ENCODE measurements at regions not wholly inside any gene's neighbourhood (a gene's known extent, or its start where the extent isn't known, plus 50 kb on each side); places are given as distances from the start of the nearest gene placed in this dataset.
"Not testable (repeated sequence)": the region's sequence is repeated elsewhere in the genome, so short reads cannot be mapped to it uniquely, and the experiment has no call there.

DNA sequence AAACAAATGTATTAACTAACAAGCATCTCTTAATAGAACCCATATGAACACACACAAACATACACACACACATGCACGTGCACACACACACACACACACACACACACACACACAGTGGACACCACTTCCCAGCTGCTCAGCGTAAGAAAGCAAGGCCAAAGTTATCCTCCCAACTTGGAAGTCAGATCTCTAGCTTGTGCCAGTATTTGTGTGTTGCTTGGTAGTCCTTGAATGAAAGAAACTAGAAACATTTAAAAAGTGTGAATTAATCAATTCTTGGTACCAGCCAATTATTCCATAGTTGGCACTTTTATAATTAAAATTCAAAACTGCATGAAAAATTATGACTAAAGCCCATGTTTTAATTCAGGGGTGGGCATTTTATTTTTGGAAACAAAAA is 178.1 kb downstream of the TMEM161B start:
- DNase-seq (ENCODE audit: low read depth): no peak
- Histone ChIP-seq H3K4me3 (ENCODE audit: low read length) (no peak overlapping the region), H3K36me3 (ENCODE audit: control insufficient read depth, insufficient read depth, low read length, severe bottlenecking) (no peaks in the 10 kb centered on the region), H3K9me3 (ENCODE audit: control insufficient read depth, low read length) (no peaks in the 10 kb centered on the region), H3K27me3 (replicated peaks; ENCODE audit: control insufficient read depth, insufficient read depth, low read length) (peaks cover 3% of the 10 kb centered on the region), H3K4me1 (ENCODE audit: control insufficient read depth, insufficient read depth, low read length) (no peaks in the 10 kb centered on the region), H3K9ac (ENCODE audit: low read length) (no peak overlapping the region)

DNA sequence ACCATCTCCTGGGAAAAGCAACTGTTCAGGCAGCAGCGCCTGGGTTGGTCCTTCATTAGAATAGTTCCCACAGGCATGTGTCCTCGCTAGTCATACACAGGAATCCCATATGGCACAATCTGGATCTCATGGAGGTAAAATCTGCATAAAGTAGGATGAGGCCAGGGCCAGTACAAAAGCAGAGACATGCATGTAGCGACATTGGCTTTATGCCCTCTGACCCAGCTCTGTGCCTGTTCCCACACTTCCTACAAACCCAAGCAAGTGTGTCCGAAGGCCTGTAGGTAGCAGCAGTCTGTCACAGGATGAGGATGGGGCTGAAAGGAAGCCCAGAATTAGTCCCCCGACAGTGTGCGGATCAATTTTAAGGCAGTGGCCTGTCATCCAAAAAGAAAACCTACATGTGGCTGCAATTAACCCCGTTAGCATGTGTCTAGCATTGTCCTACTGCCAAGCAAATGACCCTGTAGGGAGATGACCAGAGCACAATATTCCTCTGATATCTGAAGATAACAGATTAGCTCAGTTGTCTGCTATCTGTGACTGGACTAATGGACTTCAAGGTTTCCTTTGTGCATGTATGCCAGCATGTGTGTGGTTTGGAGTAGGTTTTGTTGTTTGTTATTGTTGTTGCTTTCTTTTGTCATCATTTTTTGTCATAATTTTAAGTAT is 178.8 kb downstream of the TMEM161B start:
- Histone ChIP-seq H3K36me3 (ENCODE audit: control insufficient read depth, insufficient read depth, low read length, severe bottlenecking) (no peaks in the 10 kb centered on the region), H3K4me1 (ENCODE audit: control insufficient read depth, insufficient read depth, low read length) (no peaks in the 10 kb centered on the region), H3K27me3 (replicated peaks; ENCODE audit: control insufficient read depth, insufficient read depth, low read length) (peaks cover 3% of the 10 kb centered on the region), H3K9me3 (ENCODE audit: control insufficient read depth, low read length) (no peaks in the 10 kb centered on the region), H3K9ac (ENCODE audit: low read length) (no peak overlapping the region), H3K4me3 (ENCODE audit: low read length) (no peak overlapping the region)
- no peak for DNase-seq (ENCODE audit: low read depth)

DNA sequence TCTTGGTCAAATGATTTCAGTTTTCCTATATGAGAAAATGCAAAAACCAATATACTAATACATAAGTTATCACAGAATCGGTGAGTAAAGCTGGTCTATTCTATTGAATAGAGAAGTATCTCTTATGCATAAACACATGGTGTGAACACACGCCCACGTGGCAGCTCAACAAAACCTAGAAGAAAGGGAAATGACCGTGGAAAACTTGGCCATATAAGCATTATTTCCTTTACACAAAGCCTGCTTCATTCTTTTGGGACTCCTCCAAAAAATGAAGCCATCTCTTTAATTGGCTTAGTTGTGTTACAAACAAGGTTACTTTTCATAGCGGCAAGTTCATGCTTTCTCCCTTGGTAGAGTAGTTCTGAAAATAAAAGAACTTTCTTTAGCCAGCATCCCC is 183.2 kb downstream of the TMEM161B start:
- no peak overlapping the region for H3K9ac ChIP-seq (ENCODE audit: low read length)
- H3K36me3 ChIP-seq (ENCODE audit: control insufficient read depth, insufficient read depth, low read length, severe bottlenecking): no peaks in the 10 kb centered on the region

DNA sequence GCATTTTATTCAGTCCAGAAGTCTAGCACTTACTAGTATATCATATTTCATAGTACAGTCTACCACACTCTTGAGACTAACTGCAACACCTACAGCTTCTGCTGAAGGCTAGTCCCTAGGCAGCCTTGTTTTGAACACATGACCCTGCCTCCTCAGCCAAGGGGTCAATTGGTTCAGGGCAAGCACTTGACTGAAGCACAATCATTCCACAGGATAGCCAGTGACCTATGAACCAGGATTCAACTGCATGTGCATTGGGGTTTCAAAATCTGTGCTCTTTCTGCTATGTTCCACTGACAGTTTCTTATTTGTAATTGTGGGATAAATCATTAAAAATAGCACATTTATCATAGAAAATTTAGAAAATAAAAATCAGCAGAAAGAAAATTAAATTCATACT is 186.8 kb downstream of the TMEM161B start:
- no peak overlapping the region for H3K4me3 ChIP-seq (ENCODE audit: low read length)

More for the DNA sequence above, 183.2 kb downstream of the TMEM161B start:
- Histone ChIP-seq H3K4me3 (ENCODE audit: low read length) (no peak overlapping the region), H3K4me1 (ENCODE audit: control insufficient read depth, insufficient read depth, low read length) (no peaks in the 10 kb centered on the region), H3K27me3 (replicated peaks; ENCODE audit: control insufficient read depth, insufficient read depth, low read length) (no peaks in the 10 kb centered on the region), H3K9me3 (ENCODE audit: control insufficient read depth, low read length) (no peaks in the 10 kb centered on the region)
- DNase-seq (ENCODE audit: low read depth): no peak

DNA sequence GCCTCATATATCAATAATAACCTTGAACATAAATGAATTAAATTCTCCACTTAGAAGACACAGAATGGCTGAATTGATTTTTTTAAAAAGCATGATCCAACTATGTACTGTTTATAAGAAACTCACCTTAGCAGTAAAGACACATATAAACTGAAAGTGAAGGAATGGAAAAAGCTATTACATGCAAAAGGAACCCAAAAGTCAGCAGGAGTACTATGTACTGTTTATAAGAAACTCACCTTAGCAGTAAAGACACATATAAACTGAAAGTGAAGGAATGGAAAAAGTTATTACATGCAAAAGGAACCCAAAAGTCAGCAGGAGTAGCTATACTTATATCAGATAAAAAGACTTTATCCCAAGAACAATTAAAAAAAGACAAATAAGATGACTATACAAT is 204.8 kb downstream of the TMEM161B start:
- peaks cover 7% of the 10 kb centered on the region for H3K9me3 ChIP-seq (ENCODE audit: control insufficient read depth, low read length)
- no peaks in the 10 kb centered on the region for H3K4me1 ChIP-seq (ENCODE audit: control insufficient read depth, insufficient read depth, low read length)
- no peak overlapping the region for H3K4me3 ChIP-seq (ENCODE audit: low read length)
- H3K36me3 ChIP-seq (ENCODE audit: control insufficient read depth, insufficient read depth, low read length, severe bottlenecking): no peaks in the 10 kb centered on the region
- H3K27me3 ChIP-seq (replicated peaks; ENCODE audit: control insufficient read depth, insufficient read depth, low read length): no peaks in the 10 kb centered on the region
- no peak for DNase-seq (ENCODE audit: low read depth)
- no peak overlapping the region for H3K9ac ChIP-seq (ENCODE audit: low read length)

More for the DNA sequence above, 186.8 kb downstream of the TMEM161B start:
- peaks cover 7% of the 10 kb centered on the region for H3K9me3 ChIP-seq (ENCODE audit: control insufficient read depth, low read length)
- H3K9ac ChIP-seq (ENCODE audit: low read length): no peak overlapping the region
- no peak for DNase-seq (ENCODE audit: low read depth)
- no peaks in the 10 kb centered on the region for H3K4me1 ChIP-seq (ENCODE audit: control insufficient read depth, insufficient read depth, low read length)
- no peaks in the 10 kb centered on the region for H3K27me3 ChIP-seq (replicated peaks; ENCODE audit: control insufficient read depth, insufficient read depth, low read length)
- no peaks in the 10 kb centered on the region for H3K36me3 ChIP-seq (ENCODE audit: control insufficient read depth, insufficient read depth, low read length, severe bottlenecking)

DNA sequence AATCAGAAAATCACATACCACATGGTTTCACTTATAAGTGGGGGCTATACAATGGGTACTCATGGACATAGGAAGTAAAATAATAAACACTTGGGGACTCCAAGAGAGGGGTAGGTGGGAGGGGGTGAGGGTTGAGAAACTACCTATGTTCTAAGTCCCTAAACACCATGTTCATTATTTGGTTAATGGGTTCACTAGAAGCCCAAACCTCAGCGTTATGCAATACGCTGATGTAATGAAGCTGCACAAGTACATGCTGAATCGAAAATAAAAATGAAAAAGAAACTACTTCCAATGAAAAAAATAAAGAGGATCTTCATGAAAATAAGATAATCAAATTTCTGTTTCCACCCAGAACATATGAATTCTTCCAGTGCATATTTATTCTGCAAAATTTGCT is 208.5 kb downstream of the TMEM161B start:
- H3K9ac ChIP-seq (ENCODE audit: low read length): no peak overlapping the region
- DNase-seq (ENCODE audit: low read depth): no peak
- H3K4me1 ChIP-seq (ENCODE audit: control insufficient read depth, insufficient read depth, low read length): no peaks in the 10 kb centered on the region
- H3K27me3 ChIP-seq (replicated peaks; ENCODE audit: control insufficient read depth, insufficient read depth, low read length): no peaks in the 10 kb centered on the region
- no peaks in the 10 kb centered on the region for H3K36me3 ChIP-seq (ENCODE audit: control insufficient read depth, insufficient read depth, low read length, severe bottlenecking)
- H3K9me3 ChIP-seq (ENCODE audit: control insufficient read depth, low read length): peaks cover 3% of the 10 kb centered on the region
- H3K4me3 ChIP-seq (ENCODE audit: low read length): no peak overlapping the region

DNA sequence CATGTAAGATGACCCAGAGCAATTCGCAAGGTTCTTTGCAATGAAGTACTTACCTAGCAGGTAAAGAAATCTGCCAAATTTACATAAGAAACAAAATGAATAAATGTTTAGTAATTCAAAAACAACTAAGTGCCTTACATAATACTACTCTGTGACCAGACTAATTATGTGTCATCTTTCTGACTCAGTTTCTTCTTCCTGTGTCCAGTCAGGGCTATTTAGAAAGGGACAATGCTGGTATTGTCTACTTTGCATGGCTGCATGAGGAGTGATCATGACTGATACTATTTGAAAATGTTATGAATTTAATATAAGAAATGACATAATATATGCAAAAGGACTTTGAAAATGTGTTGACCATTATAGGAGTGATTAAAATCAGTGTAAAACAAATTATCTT is 210.0 kb downstream of the TMEM161B start:
- Histone ChIP-seq H3K4me3 (ENCODE audit: low read length) (no peak overlapping the region), H3K9ac (ENCODE audit: low read length) (no peak overlapping the region), H3K9me3 (ENCODE audit: control insufficient read depth, low read length) (peaks cover 2% of the 10 kb centered on the region), H3K36me3 (ENCODE audit: control insufficient read depth, insufficient read depth, low read length, severe bottlenecking) (no peaks in the 10 kb centered on the region), H3K27me3 (replicated peaks; ENCODE audit: control insufficient read depth, insufficient read depth, low read length) (no peaks in the 10 kb centered on the region), H3K4me1 (ENCODE audit: control insufficient read depth, insufficient read depth, low read length) (no peaks in the 10 kb centered on the region)
- DNase-seq (ENCODE audit: low read depth): no peak

DNA sequence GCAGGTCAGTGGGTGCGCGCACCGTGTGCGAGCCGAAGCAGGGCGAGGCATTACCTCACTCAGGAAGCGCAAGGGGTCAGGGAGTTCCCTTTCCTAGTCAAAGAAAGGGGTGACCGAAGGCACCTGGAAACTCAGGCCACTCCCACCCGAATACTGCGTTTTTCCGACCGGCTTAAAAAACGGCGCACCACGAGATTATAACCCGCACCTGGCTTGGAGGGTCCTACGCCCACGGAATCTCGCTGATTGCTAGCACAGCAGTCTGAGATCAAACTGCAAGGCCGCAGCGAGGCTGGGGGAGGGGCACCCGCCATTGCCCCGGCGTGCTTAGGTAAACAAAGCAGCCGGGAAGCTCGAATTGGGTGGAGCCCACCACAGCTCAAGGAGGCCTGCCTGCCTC is 216.2 kb downstream of the TMEM161B start:
- not testable (repeated sequence) for H3K9me3 ChIP-seq (ENCODE audit: control insufficient read depth, low read length); DNase-seq (ENCODE audit: low read depth); H3K4me1 ChIP-seq (ENCODE audit: control insufficient read depth, insufficient read depth, low read length)

DNA sequence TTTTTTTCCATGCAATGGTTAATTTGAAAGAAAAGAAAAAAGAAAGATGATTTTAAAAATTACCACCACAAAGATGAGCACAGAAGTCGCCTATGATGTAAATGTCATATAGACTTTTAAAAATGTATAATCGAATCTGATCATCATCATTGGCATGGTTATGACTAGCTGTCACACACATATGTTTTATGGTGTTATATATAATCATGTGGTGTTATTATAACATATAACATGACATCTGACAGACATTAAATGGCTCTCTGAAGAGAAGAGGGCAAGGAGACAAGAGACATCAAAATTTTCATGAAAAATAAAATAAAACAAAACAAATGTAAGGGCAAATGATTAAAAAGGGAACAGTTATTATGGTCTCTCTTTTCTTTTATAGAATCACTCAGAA is 217.5 kb downstream of the TMEM161B start:
- Histone ChIP-seq H3K9ac (ENCODE audit: low read length) (no peak overlapping the region), H3K4me1 (ENCODE audit: control insufficient read depth, insufficient read depth, low read length) (no peaks in the 10 kb centered on the region), H3K4me3 (ENCODE audit: low read length) (no peak overlapping the region), H3K36me3 (ENCODE audit: control insufficient read depth, insufficient read depth, low read length, severe bottlenecking) (no peaks in the 10 kb centered on the region), H3K9me3 (ENCODE audit: control insufficient read depth, low read length) (no peaks in the 10 kb centered on the region), H3K27me3 (replicated peaks; ENCODE audit: control insufficient read depth, insufficient read depth, low read length) (no peaks in the 10 kb centered on the region)
- DNase-seq (ENCODE audit: low read depth): no peak

More for the DNA sequence above, 216.2 kb downstream of the TMEM161B start:
- not testable (repeated sequence) for H3K4me3 ChIP-seq (ENCODE audit: low read length); H3K36me3 ChIP-seq (ENCODE audit: control insufficient read depth, insufficient read depth, low read length, severe bottlenecking); H3K27me3 ChIP-seq (replicated peaks; ENCODE audit: control insufficient read depth, insufficient read depth, low read length); H3K9ac ChIP-seq (ENCODE audit: low read length)

DNA sequence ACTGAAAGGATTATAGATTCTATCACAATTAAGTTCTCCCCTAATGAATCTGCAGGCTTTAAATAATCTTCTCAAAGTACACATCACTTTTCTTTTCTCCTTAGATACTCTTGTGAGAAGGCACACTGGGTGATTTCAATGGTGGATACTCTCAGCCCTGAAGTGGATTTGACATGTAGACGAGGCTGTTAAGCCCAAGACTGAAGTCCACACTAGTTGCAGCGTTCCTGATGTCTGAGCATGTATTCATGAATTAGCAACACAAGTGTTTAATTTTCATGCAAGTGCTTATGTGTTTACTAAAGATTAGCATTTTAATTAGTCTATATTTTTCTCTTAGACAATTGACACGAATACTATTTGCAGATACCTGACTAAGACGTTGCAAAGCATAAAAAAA is 218.9 kb downstream of the TMEM161B start:
- DNase-seq (ENCODE audit: low read depth): no peak
- H3K9ac ChIP-seq (ENCODE audit: low read length): no peak overlapping the region
- H3K4me3 ChIP-seq (ENCODE audit: low read length): no peak overlapping the region

DNA sequence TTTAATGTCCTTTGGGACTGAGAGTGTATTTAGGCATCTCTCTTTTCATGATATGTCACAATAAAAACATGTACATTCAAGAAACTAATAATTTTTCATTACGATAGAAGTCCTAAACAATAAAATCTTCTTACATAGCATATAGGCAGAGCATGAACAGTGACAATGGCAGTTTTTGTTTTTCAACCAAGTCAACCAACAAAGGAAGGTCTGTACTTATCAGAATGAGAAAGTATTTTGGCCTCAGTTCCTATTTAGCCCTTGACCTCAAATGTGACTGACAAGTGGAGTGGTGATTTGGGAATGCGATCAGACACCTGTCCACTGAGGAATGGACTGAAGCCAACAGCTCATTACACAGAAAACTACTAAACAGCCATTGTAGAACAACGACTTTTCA is 219.5 kb downstream of the TMEM161B start:
- no peaks in the 10 kb centered on the region for H3K27me3 ChIP-seq (replicated peaks; ENCODE audit: control insufficient read depth, insufficient read depth, low read length)
- no peak for DNase-seq (ENCODE audit: low read depth)
- no peak overlapping the region for H3K9ac ChIP-seq (ENCODE audit: low read length)
- H3K4me3 ChIP-seq (ENCODE audit: low read length): no peak overlapping the region
- H3K4me1 ChIP-seq (ENCODE audit: control insufficient read depth, insufficient read depth, low read length): no peaks in the 10 kb centered on the region
- no peaks in the 10 kb centered on the region for H3K36me3 ChIP-seq (ENCODE audit: control insufficient read depth, insufficient read depth, low read length, severe bottlenecking)
- no peaks in the 10 kb centered on the region for H3K9me3 ChIP-seq (ENCODE audit: control insufficient read depth, low read length)

More for the DNA sequence above, 218.9 kb downstream of the TMEM161B start:
- no peaks in the 10 kb centered on the region for H3K27me3 ChIP-seq (replicated peaks; ENCODE audit: control insufficient read depth, insufficient read depth, low read length)
- H3K4me1 ChIP-seq (ENCODE audit: control insufficient read depth, insufficient read depth, low read length): no peaks in the 10 kb centered on the region
- H3K36me3 ChIP-seq (ENCODE audit: control insufficient read depth, insufficient read depth, low read length, severe bottlenecking): no peaks in the 10 kb centered on the region
- no peaks in the 10 kb centered on the region for H3K9me3 ChIP-seq (ENCODE audit: control insufficient read depth, low read length)

DNA sequence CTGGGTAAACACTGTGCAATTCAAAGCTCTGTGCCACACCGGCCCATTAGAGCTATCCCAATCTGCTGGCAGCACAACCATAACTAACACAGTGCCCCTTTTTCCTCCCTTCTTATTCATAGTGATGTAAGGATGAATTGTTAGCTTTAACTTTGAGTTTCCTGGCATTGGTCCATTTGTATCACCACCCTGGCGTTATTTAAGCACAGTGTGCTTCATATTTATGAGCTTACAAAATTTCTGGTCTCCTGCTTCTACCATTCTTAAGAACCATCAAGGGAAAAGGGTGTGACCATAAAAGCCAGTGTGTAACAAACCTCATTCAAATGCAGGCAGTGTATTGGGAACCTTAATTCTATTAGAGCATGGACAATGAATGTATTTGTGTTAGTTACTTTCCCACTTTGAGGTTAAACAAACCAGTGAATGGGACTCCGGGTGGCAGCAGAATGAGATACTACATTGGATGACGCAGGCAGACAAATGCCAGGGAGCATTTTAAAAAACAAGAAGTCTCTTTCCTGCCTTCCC is 222.6 kb downstream of the TMEM161B start:
- Histone ChIP-seq H3K27me3 (replicated peaks; ENCODE audit: control insufficient read depth, insufficient read depth, low read length) (no peaks in the 10 kb centered on the region), H3K9me3 (ENCODE audit: control insufficient read depth, low read length) (no peaks in the 10 kb centered on the region), H3K4me1 (ENCODE audit: control insufficient read depth, insufficient read depth, low read length) (no peaks in the 10 kb centered on the region), H3K4me3 (ENCODE audit: low read length) (no peak overlapping the region), H3K9ac (ENCODE audit: low read length) (no peak overlapping the region), H3K36me3 (ENCODE audit: control insufficient read depth, insufficient read depth, low read length, severe bottlenecking) (no peaks in the 10 kb centered on the region)
- DNase-seq (ENCODE audit: low read depth): no peak
